GM19238 (cell line): ENCODE measurements at regions not wholly inside any gene's neighbourhood (a gene's known extent, or its start where the extent isn't known, plus 50 kb on each side); places are given as distances from the start of the nearest gene placed in this dataset.
A peak's percentile ranks its signal among the peaks of the same experiment; 100 is the strongest.
"Not testable (repeated sequence)": the region's sequence is repeated elsewhere in the genome, so short reads cannot be mapped to it uniquely, and the experiment has no call there.

Experiments
- DNase-seq: peaks from one replicate; pipeline ENCODE4 v3.0.0; 2011; ENCODE audit warnings: low spot score; ENCODE audit not compliant: insufficient read length

- DNase-seq: no peak
Observed at GRCh38 chrX:97854086-97854485, 970.4 kb downstream of the RPA4 start.

GRCh38 chrX:97858592-97858991 lies 974.9 kb downstream of the RPA4 start:
- DNase-seq: no peak

- no peak for DNase-seq
Observed at GRCh38 chrX:97860226-97860625, 976.5 kb downstream of the RPA4 start.

GRCh38 chrX:97863261-97863660 lies 979.6 kb downstream of the RPA4 start:
- DNase-seq: no peak

- no peak for DNase-seq
Observed at GRCh38 chrX:97867266-97867665, 983.6 kb downstream of the RPA4 start.

- no peak for DNase-seq
Observed at GRCh38 chrX:97876697-97877407, 993.1 kb downstream of the RPA4 start.

GRCh38 chrX:97882306-97882705 lies 998.6 kb downstream of the RPA4 start:
- DNase-seq: no peak

- DNase-seq: no peak
Observed at GRCh38 chrX:97895751-97896150, 1012.0 kb downstream of the RPA4 start.

GRCh38 chrX:97897998-97898397 lies 1014.3 kb downstream of the RPA4 start:
- no peak for DNase-seq

- DNase-seq: no peak
Observed at GRCh38 chrX:97898798-97899197, 1015.1 kb downstream of the RPA4 start.

GRCh38 chrX:97907791-97908190 lies 1024.1 kb downstream of the RPA4 start:
- DNase-seq: no peak

GRCh38 chrX:97909245-97909644 lies 1025.5 kb downstream of the RPA4 start:
- peak; percentile 1 for DNase-seq

- not testable (repeated sequence) for DNase-seq
Observed at GRCh38 chrX:97915390-97915789, 1031.7 kb downstream of the RPA4 start.

- not testable (repeated sequence) for DNase-seq
Observed at GRCh38 chrX:97921223-97921622, 1037.5 kb downstream of the RPA4 start.

- no peak for DNase-seq
Observed at GRCh38 chrX:97931586-97931985, 1047.9 kb downstream of the RPA4 start.

- DNase-seq: no peak
Observed at GRCh38 chrX:97936296-97936695, 1052.6 kb downstream of the RPA4 start.

- no peak for DNase-seq
Observed at GRCh38 chrX:97938706-97939105, 1055.0 kb downstream of the RPA4 start.

GRCh38 chrX:97968376-97969163 lies 1084.9 kb downstream of the RPA4 start:
- DNase-seq: no peak

- no peak for DNase-seq
Observed at GRCh38 chrX:97984641-97985040, 1100.9 kb downstream of the RPA4 start.

GRCh38 chrX:97985096-97985495 lies 1101.4 kb downstream of the RPA4 start:
- no peak for DNase-seq

- no peak for DNase-seq
Observed at GRCh38 chrX:97987979-97988378, 1104.3 kb downstream of the RPA4 start.

GRCh38 chrX:97995834-97996233 lies 1112.1 kb downstream of the RPA4 start:
- DNase-seq: no peak

GRCh38 chrX:98028691-98029090 lies 1145.0 kb downstream of the RPA4 start:
- no peak for DNase-seq
